GM10248 (cell line): ENCODE measurements at regions not wholly inside any gene's neighbourhood (a gene's known extent, or its start where the extent isn't known, plus 50 kb on each side); places are given as distances from the start of the nearest gene placed in this dataset.
"Not testable (repeated sequence)": the region's sequence is repeated elsewhere in the genome, so short reads cannot be mapped to it uniquely, and the experiment has no call there.

Experiments
- CTCF ChIA-PET: fragments of 300-600 bp; sonication (Branson Sonifier 250); formaldehyde crosslinking; extraction: SDS; loops from one replicate; lab custom pipeline; 2021; ENCODE audit warnings: antibody characterized with exemption; lab: Yijun Ruan, JAX
- POLR2A ChIA-PET: fragments of 350-650 bp; sonication (Branson Sonifier 250); formaldehyde crosslinking; extraction: SDS; loops from one replicate; lab custom pipeline; 2020; ENCODE audit warnings: antibody characterized with exemption; lab: Yijun Ruan, JAX
- DNase-seq: peaks from one replicate; pipeline ENCODE4 v3.0.0; 2012; ENCODE audit errors: extremely low spot score
- CTCF ChIP-seq: IDR thresholded peaks from 2 replicates; pipeline ENCODE4 v1.5.1; 2012; ENCODE audit warnings: mild to moderate bottlenecking, low read depth; ENCODE audit errors: extremely low read depth, missing control alignments, control extremely low read depth

- ChIA-PET CTCF (interaction anchor here (1.1 to 1.6 kb wide), 2 partner anchors 9 to 40 kb away, joined by 3 to 4 read pairs; no protein-coding TSS in a partner anchor), POLR2A (no interaction called here)
- TF ChIP-seq CTCF = no peak
- no peak for DNase-seq
These were observed 215.7 kb downstream of the ANAPC1 start for GRCh38 chr2:111668274-111668616.

DNA sequence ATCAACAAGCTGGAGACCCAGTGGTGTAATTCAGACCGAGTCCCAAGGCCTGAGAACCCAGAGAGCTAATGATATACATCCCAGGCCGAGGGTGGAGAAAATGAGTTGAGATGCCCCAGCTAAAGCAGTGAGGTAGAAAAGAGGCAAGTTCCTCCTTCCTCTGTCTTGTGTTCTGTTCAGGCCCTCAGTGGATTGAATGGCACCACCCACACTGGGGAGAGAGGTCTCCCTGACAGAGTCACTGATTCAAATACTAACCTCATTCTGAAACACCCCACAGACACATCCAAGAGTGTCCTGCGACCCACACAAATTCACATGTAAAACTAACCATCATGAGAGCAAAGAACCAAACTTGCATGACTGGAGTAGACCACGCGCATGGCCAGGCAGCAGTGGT lies 215.3 kb downstream of the ANAPC1 start:
- POLR2A ChIA-PET = no interaction called here
- CTCF ChIA-PET = interaction anchor here (1.1 to 1.6 kb wide), 2 partner anchors 9 to 39 kb away, joined by 3 to 4 read pairs; no protein-coding TSS in a partner anchor
- no peak for DNase-seq
- no peak for TF ChIP-seq CTCF

DNA sequence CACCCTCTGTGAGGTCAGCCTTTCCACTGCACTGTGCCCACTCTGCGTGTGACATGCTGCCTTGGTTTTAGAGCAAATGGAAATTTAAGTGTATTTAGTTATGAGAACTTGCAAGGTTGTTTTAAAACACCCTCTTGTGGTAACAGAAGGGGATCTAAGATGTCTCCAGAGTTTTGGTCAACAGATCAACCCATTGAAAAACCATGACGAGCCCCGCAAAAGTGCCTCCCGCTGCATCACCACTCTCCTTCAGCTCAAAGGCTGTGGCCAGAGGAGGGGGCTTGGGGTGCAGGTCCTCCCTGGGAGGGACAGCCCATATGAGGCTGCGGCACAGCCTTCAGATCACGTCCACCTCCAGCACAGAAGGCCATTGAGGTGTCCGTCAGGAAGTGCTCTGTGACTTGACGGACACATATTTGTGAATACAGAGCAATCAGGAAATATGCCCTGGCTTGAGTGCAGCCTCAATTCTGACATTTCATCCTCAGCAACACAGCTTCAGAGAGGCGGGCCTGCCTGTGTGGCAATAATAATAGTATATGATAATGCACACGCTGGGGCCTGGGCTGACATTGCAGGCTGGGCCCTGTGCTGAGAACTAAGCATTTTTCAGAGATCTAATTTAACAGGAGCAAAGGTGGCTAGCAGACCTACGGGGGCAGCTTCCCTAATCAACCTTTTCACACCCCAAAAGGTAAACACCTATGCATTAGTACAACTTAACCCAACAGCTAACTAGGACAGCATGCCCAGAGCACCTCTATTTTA lies 213.9 kb downstream of the ANAPC1 start:
- DNase-seq = no peak
- no peak for TF ChIP-seq CTCF
- CTCF ChIA-PET = no interaction called here
- POLR2A ChIA-PET = no interaction called here

- no peak for DNase-seq
- CTCF ChIA-PET = no interaction called here
- TF ChIP-seq CTCF = no peak
- POLR2A ChIA-PET = no interaction called here
These were observed 213.2 kb downstream of the ANAPC1 start for GRCh38 chr2:111670776-111671175.

- DNase-seq = no peak
- ChIA-PET POLR2A (no interaction called here), CTCF (no interaction called here)
- TF ChIP-seq CTCF = no peak
These were observed 212.4 kb downstream of the ANAPC1 start for GRCh38 chr2:111671426-111672150.

GRCh38 chr2:111672641-111673040 lies 211.4 kb downstream of the ANAPC1 start:
- CTCF ChIA-PET, POLR2A ChIA-PET, DNase-seq: not testable (repeated sequence)

- no peak for DNase-seq
- ChIA-PET POLR2A (no interaction called here), CTCF (no interaction called here)
- TF ChIP-seq CTCF = no peak
These were observed 210.5 kb downstream of the ANAPC1 start for GRCh38 chr2:111673526-111673925.
